ENCODE measurements at regions not wholly inside any gene's neighbourhood (a gene's known extent, or its start where the extent isn't known, plus 50 kb on each side); places are given as distances from the start of the nearest gene placed in this dataset.

- TF ChIP-seq, protein P1, sequence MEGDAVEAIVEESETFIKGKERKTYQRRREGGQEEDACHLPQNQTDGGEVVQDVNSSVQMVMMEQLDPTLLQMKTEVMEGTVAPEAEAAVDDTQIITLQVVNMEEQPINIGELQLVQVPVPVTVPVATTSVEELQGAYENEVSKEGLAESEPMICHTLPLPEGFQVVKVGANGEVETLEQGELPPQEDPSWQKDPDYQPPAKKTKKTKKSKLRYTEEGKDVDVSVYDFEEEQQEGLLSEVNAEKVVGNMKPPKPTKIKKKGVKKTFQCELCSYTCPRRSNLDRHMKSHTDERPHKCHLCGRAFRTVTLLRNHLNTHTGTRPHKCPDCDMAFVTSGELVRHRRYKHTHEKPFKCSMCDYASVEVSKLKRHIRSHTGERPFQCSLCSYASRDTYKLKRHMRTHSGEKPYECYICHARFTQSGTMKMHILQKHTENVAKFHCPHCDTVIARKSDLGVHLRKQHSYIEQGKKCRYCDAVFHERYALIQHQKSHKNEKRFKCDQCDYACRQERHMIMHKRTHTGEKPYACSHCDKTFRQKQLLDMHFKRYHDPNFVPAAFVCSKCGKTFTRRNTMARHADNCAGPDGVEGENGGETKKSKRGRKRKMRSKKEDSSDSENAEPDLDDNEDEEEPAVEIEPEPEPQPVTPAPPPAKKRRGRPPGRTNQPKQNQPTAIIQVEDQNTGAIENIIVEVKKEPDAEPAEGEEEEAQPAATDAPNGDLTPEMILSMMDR (IDR thresholded peaks at IDR 0.05 in 2 of 3, conservative IDR thresholded peaks at IDR 0.05 in 1 of 3; ENCODE audit: borderline replicate concordance in 1 of 3, insufficient read depth in 1 of 3, low read depth in 2 of 3, low read length in 2 of 3) = no peak
- TF ChIP-seq, protein P2, sequence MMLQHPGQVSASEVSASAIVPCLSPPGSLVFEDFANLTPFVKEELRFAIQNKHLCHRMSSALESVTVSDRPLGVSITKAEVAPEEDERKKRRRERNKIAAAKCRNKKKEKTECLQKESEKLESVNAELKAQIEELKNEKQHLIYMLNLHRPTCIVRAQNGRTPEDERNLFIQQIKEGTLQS (IDR thresholded peaks at IDR 0.05) = no peak
- TF ChIP-seq ZNF274 (IDR thresholded peaks at IDR 0.05; ENCODE audit: low read depth, low read length) (no peak), POLR2A (IDR thresholded peaks at IDR 0.05; ENCODE audit: borderline replicate concordance, extremely low read depth, insufficient read depth, insufficient read length) (no peak), RAD21 (IDR thresholded peaks at IDR 0.05; ENCODE audit: low read depth) (no peak), SP1 (IDR thresholded peaks at IDR 0.05; ENCODE audit: low read depth) (no peak), EZH2 (IDR thresholded peaks at IDR 0.05) (no peak), YY1 (IDR thresholded peaks at IDR 0.05; ENCODE audit: extremely low read depth, insufficient replicate concordance, low read depth, low read length) (no peak), EZH2phosphoT487 (IDR thresholded peaks at IDR 0.05; ENCODE audit: borderline replicate concordance) (no peak)
These were observed 462.6 kb upstream of the MGMT start for GRCh38 chr10:129004398-129004797.
